Muscle layer of colon (tissue), 2 donors: ENCODE measurements at regions not wholly inside any gene's neighbourhood (a gene's known extent, or its start where the extent isn't known, plus 50 kb on each side); places are given as distances from the start of the nearest gene placed in this dataset.

Experiments used
- H3K27ac ChIP-seq: one replicate; pipeline ENCODE4 v1.7.0; 2013; ENCODE audit warnings: low read depth, mild to moderate bottlenecking, low read length, moderate library complexity
- H3K27me3 ChIP-seq, 2 donors: one replicate each; pipeline ENCODE4 v1.7.0; 2013; ENCODE audit warnings: low read length in 2 of 2, mild to moderate bottlenecking in 2 of 2; ENCODE audit not compliant: insufficient read depth in 2 of 2, control insufficient read depth in 1 of 2
- H3K36me3 ChIP-seq: one replicate; pipeline ENCODE4 v1.7.0; 2013; ENCODE audit warnings: mild to moderate bottlenecking, low read length; ENCODE audit not compliant: insufficient read depth
- H3K4me1 ChIP-seq: one replicate; pipeline ENCODE4 v1.7.0; 2013; ENCODE audit warnings: mild to moderate bottlenecking, low read length; ENCODE audit not compliant: insufficient read depth
- H3K4me3 ChIP-seq, 2 donors: one replicate each; pipeline ENCODE4 v1.7.0; 2013; ENCODE audit warnings: low read length in 2 of 2, low read depth in 1 of 2, mild to moderate bottlenecking in 1 of 2, moderate library complexity in 1 of 2
- H3K9ac ChIP-seq: one replicate; pipeline ENCODE4 v1.7.0; 2013; ENCODE audit warnings: low read length
- H3K9me3 ChIP-seq: one replicate; pipeline ENCODE4 v1.7.0; 2013; ENCODE audit warnings: mild to moderate bottlenecking, low read length
- donor health status: abdominal sarcoma.
- donor health status: Adenocarcinoma of cecum.

DNA sequence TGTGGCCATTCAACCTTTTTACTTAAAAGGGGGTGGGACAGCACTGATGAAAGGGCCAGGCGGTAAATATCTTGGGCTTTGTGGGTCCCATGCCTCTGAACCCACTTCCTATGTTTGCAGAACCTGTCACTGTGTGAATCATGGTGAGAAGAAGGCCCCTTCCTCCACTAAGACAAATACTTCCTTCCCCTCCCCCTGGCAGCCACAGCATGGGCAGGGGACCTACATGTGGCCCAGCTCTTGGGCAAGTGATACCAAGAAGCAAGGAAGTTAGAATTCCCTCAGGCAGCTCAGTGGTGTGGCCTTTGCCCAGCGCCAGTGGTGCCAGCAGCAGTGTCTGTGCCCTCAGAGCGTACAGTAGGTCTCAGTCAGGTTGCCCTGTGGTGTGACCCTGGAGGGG is 168.6 kb downstream of the TRIM33 start:
- Histone ChIP-seq H3K4me3 (no peak overlapping the region), H3K27ac (no peak overlapping the region), H3K27me3 (no peaks in the 10 kb centered on the region)

DNA sequence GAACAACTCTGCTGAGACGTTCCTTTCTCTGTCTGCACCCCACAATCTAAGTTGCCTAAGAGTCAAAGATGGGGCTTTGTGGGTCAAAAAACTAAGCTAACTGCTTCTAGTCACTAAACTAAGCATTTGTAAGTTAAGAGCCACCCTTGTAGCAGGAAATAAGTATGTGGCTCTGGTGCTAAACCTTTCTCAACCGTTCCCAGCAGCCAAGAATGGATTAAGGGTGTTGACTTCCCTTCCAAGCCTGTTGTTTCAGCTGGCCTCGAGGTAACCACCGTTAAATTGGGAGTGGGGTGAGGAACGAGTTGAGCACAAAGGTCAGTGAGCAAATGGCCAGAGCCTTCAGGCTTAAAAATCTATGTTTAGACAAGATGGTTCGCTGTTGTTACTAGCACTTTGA is 169.1 kb downstream of the TRIM33 start:
- Histone ChIP-seq H3K4me3 (no peak overlapping the region), H3K4me1 (peaks cover 3% of the 10 kb centered on the region), H3K36me3 (no peaks in the 10 kb centered on the region), H3K9me3 (no peaks in the 10 kb centered on the region), H3K9ac (no peak overlapping the region), H3K27me3 (no peaks in the 10 kb centered on the region), H3K27ac (no peak overlapping the region)

More for the DNA sequence above, 168.6 kb downstream of the TRIM33 start:
- Histone ChIP-seq H3K9ac (no peak overlapping the region), H3K36me3 (no peaks in the 10 kb centered on the region), H3K9me3 (no peaks in the 10 kb centered on the region), H3K4me1 (peaks cover 4% of the 10 kb centered on the region)

DNA sequence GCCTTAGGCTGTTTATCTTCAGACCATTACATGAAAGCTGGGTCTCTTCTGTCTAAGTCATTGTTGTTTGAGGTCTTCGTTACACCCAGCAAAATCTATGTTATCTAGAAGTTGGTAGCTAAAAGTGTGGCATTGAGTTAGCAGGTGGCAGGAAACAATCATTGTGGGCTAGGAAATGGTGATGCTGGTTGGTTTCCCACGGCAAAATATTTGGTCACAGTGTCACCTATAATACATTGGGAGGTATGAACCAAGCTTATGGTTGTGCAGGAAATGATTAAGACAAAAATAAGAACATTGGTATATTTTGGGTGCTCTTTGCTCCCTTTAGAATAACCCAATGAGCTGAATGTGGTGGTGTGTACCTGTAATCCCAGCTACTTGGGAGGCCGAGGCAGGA is 169.7 kb downstream of the TRIM33 start:
- Histone ChIP-seq H3K27ac (no peak overlapping the region), H3K36me3 (no peaks in the 10 kb centered on the region), H3K4me1 (no peaks in the 10 kb centered on the region), H3K9ac (no peak overlapping the region), H3K27me3 (no peaks in the 10 kb centered on the region), H3K9me3 (no peaks in the 10 kb centered on the region), H3K4me3 (no peak overlapping the region)

- Histone ChIP-seq H3K36me3 (no peaks in the 10 kb centered on the region), H3K27ac (no peak overlapping the region), H3K9me3 (no peaks in the 10 kb centered on the region), H3K9ac (no peak overlapping the region), H3K4me3 (no peak overlapping the region), H3K4me1 (no peaks in the 10 kb centered on the region), H3K27me3 (no peaks in the 10 kb centered on the region)
Measured at GRCh38 chr1:114340892-114341291, 170.1 kb downstream of the TRIM33 start.

DNA sequence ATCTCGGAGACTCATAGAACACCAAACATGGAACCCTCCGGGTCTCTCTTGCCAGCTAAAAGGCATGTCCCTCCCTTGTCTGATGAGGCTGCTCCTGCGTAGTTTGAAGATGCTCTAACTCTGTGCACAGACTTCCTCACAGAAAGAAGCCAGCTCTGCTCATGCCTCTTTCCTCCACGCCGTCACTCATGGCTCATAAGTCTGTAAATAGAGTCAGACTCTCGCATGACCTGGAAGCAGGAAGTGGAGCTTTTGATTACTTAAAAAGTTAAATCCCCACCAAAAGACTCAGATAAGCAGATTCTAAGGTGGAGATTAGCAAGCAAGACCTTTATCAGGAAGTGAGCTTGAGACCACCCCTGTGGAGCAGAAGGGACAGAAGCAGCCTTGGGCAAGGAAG is 171.6 kb downstream of the TRIM33 start:
- H3K36me3 ChIP-seq, result no peaks in the 10 kb centered on the region
- no peaks in the 10 kb centered on the region for H3K9me3 ChIP-seq
- no peaks in the 10 kb centered on the region for H3K27me3 ChIP-seq
- no peak overlapping the region for H3K4me3 ChIP-seq
- no peaks in the 10 kb centered on the region for H3K4me1 ChIP-seq
- H3K9ac ChIP-seq, result no peak overlapping the region
- no peak overlapping the region for H3K27ac ChIP-seq

- H3K4me3 ChIP-seq, result no peak overlapping the region
- no peaks in the 10 kb centered on the region for H3K4me1 ChIP-seq
- no peaks in the 10 kb centered on the region for H3K9me3 ChIP-seq
- H3K36me3 ChIP-seq, result no peaks in the 10 kb centered on the region
- H3K27me3 ChIP-seq, result no peaks in the 10 kb centered on the region
- no peak overlapping the region for H3K9ac ChIP-seq
- H3K27ac ChIP-seq, result no peak overlapping the region
Measured at GRCh38 chr1:114338191-114338890, 172.7 kb downstream of the TRIM33 start.

DNA sequence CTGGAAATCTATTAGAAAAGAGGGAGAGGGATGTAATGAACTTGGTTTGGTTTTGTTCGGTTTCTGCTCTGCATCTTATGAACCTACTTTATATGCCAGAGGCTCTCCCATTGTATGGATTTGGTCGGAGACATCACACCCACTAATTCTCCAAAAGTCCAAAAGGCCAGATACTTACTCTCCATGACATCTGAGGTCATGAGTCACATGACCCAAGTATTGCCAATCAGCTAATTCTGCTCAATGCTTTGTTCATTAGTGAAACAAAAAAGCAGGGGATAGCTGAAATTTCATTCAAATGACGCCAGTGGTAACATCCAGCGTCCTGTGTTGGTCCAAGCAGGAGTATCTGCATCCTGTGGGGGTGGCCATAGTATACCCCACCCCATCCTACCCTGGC is 173.6 kb downstream of the TRIM33 start:
- no peak overlapping the region for H3K27ac ChIP-seq
- no peak overlapping the region for H3K4me3 ChIP-seq
- H3K27me3 ChIP-seq, result no peaks in the 10 kb centered on the region
- H3K36me3 ChIP-seq, result no peaks in the 10 kb centered on the region
- no peaks in the 10 kb centered on the region for H3K4me1 ChIP-seq
- no peaks in the 10 kb centered on the region for H3K9me3 ChIP-seq
- H3K9ac ChIP-seq, result no peak overlapping the region

- H3K4me1 ChIP-seq, result no peaks in the 10 kb centered on the region
- no peaks in the 10 kb centered on the region for H3K27me3 ChIP-seq
- no peak overlapping the region for H3K9ac ChIP-seq
- H3K27ac ChIP-seq, result no peak overlapping the region
- H3K9me3 ChIP-seq, result no peaks in the 10 kb centered on the region
- H3K4me3 ChIP-seq, result no peak overlapping the region
- no peaks in the 10 kb centered on the region for H3K36me3 ChIP-seq
Measured at GRCh38 chr1:114336360-114336759, 174.6 kb downstream of the TRIM33 start.

DNA sequence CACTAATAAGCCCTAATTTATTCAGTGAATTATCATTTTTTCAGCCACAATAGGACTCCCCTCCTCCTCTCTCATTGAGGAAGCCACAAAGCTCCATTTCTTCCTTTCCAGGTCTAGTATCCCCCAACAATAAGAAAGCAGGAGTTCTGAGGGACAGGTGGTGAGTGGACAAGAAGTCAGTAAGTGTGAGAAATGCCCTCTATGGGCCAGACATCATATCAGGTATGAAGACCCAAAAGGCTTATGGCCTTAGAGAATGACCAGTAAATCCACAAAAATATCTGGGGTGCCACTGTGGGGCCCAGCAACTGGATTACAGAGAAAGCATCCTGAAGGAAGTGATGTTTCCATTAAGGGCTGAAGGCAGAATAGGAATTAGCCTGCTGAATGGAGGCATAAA is 175.7 kb downstream of the TRIM33 start:
- no peaks in the 10 kb centered on the region for H3K27me3 ChIP-seq

DNA sequence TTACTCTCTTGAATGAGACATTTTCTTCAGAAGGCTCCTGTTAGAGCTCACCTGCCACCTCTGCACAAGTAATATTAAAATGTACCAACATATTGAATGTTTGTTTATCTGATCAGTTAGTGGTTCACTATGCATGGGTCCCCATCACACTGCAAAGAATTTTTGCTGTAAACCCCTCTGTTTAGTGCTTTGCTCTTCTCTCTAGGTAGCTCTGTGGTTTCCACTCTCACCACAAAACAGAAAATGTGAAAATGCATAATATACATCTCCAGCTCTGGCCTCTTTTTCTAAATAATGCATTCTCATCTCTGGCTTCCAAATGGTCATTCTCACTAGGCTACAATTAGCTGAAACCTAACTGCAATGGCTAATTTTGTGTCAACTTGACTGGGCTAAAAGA is 176.7 kb downstream of the TRIM33 start:
- Histone ChIP-seq H3K27ac (no peak overlapping the region), H3K4me1 (no peaks in the 10 kb centered on the region), H3K9me3 (no peaks in the 10 kb centered on the region), H3K36me3 (no peaks in the 10 kb centered on the region), H3K9ac (no peak overlapping the region), H3K27me3 (no peaks in the 10 kb centered on the region), H3K4me3 (no peak overlapping the region)

More for the DNA sequence above, 175.7 kb downstream of the TRIM33 start:
- Histone ChIP-seq H3K9me3 (no peaks in the 10 kb centered on the region), H3K36me3 (no peaks in the 10 kb centered on the region), H3K4me3 (no peak overlapping the region), H3K9ac (no peak overlapping the region), H3K4me1 (no peaks in the 10 kb centered on the region), H3K27ac (no peak overlapping the region)

- H3K36me3 ChIP-seq, result no peaks in the 10 kb centered on the region
- H3K4me1 ChIP-seq, result no peaks in the 10 kb centered on the region
- no peaks in the 10 kb centered on the region for H3K27me3 ChIP-seq
- H3K27ac ChIP-seq, result no peak overlapping the region
- no peak overlapping the region for H3K9ac ChIP-seq
- no peaks in the 10 kb centered on the region for H3K9me3 ChIP-seq
- H3K4me3 ChIP-seq, result no peak overlapping the region
Measured at GRCh38 chr1:114333690-114334089, 177.3 kb downstream of the TRIM33 start.

DNA sequence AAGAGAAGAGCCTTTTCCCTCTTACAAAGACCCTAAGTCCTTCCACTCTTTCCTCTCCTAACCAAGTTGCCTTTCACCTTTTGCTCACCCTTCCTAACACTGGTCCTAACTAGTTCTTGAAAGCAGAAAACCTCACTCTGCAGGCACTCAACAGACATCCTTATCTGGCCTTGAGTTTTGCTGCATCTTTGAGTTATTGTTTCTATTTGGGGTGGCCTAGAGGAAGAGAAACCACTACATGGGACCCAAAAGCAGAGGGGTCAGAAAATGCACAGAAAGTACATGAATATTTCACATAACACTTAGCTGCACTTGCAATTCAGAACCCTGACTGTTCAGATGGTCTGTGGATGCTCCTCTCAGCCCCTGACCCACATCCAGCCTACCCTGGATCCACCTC is 178.3 kb upstream of the SYT6 start:
- H3K36me3 ChIP-seq, result no peaks in the 10 kb centered on the region
- H3K4me1 ChIP-seq, result no peaks in the 10 kb centered on the region
- no peaks in the 10 kb centered on the region for H3K27me3 ChIP-seq
- H3K27ac ChIP-seq, result no peak overlapping the region
- H3K9ac ChIP-seq, result no peak overlapping the region
- H3K9me3 ChIP-seq, result no peaks in the 10 kb centered on the region
- H3K4me3 ChIP-seq, result no peak overlapping the region
